Neuronal stem cell (in vitro differentiated cells): ENCODE measurements at regions not wholly inside any gene's neighbourhood (a gene's known extent, or its start where the extent isn't known, plus 50 kb on each side); places are given as distances from the start of the nearest gene placed in this dataset.

Experiments used
- DNase-seq: peaks from one replicate; pipeline ENCODE4 v3.0.0-alpha.2; 2013; ENCODE audit warnings: low spot score
- H2AFZ ChIP-seq: one replicate; pipeline ENCODE4 v1.6.1; 2013; ENCODE audit warnings: mild to moderate bottlenecking, low read length, inconsistent platforms
- H2AK5ac ChIP-seq: 2 replicates; pipeline ENCODE4 v1.6.1; 2013; ENCODE audit warnings: low read depth, mild to moderate bottlenecking, inconsistent platforms, low read length, moderate library complexity, mixed read lengths
- H2BK120ac ChIP-seq: 2 replicates; pipeline ENCODE4 v1.6.1; 2013; ENCODE audit warnings: low read depth, mild to moderate bottlenecking, inconsistent platforms, low read length, moderate library complexity, mixed read lengths
- H2BK12ac ChIP-seq: one replicate; pipeline ENCODE4 v1.6.1; 2013; ENCODE audit warnings: low read length, inconsistent platforms
- H2BK15ac ChIP-seq: 2 replicates; pipeline ENCODE4 v1.6.1; 2013; ENCODE audit warnings: mild to moderate bottlenecking, low read length, inconsistent platforms, mixed read lengths
- H2BK5ac ChIP-seq: one replicate; pipeline ENCODE4 v1.6.1; 2013; ENCODE audit warnings: inconsistent platforms, mild to moderate bottlenecking, low read length, moderate library complexity
- H3K14ac ChIP-seq: one replicate; pipeline ENCODE4 v1.6.1; 2013; ENCODE audit warnings: low read length, inconsistent platforms
- H3K18ac ChIP-seq: 2 replicates; pipeline ENCODE4 v1.6.1; 2013; ENCODE audit warnings: low read length, inconsistent platforms
- H3K23ac ChIP-seq: 2 replicates; pipeline ENCODE4 v1.6.1; 2013; ENCODE audit warnings: low read depth, mild to moderate bottlenecking, mixed read lengths, low read length, inconsistent platforms; ENCODE audit not compliant: poor library complexity
- H3K27ac ChIP-seq: replicated peaks from 3 replicates; pipeline ENCODE4 v1.5.1; 2013; ENCODE audit warnings: low read length, inconsistent platforms
- H3K27me3 ChIP-seq, 3 experiments: 2 replicates each; pipeline ENCODE4 v1.6.1; 2013; ENCODE audit warnings: low read length in 3 of 3, mild to moderate bottlenecking in 2 of 3, inconsistent platforms in 1 of 3, low read depth in 1 of 3, mixed read lengths in 1 of 3, moderate library complexity in 1 of 3; ENCODE audit not compliant: control insufficient read depth in 3 of 3, insufficient read depth in 3 of 3
- H3K36me3 ChIP-seq, 2 donors: replicated peaks in 1 of 2; 2 replicates each; pipeline ENCODE4 v1.6.1; 2013; ENCODE audit warnings: low read length in 2 of 2; ENCODE audit not compliant: control insufficient read depth in 2 of 2, insufficient read depth in 2 of 2
- H3K4ac ChIP-seq: 2 replicates; pipeline ENCODE4 v1.6.1; 2013; ENCODE audit warnings: inconsistent platforms, mild to moderate bottlenecking, low read length, moderate library complexity
- H3K4me1 ChIP-seq, 2 donors: 1 replicate in 1 of 2; 2 replicates in 1 of 2; pipeline ENCODE4 v1.6.1; 2013; ENCODE audit warnings: low read length in 2 of 2, low read depth in 1 of 2; ENCODE audit not compliant: control insufficient read depth in 2 of 2, insufficient read depth in 1 of 2
- H3K4me2 ChIP-seq: one replicate; pipeline ENCODE4 v1.6.1; 2013; ENCODE audit warnings: mild to moderate bottlenecking, low read length, inconsistent platforms; ENCODE audit not compliant: insufficient read depth, poor library complexity, severe bottlenecking
- H3K4me3 ChIP-seq, 2 donors: 2 replicates each; pipeline ENCODE4 v1.5.1; 2013; ENCODE audit warnings: low read length in 2 of 2, mild to moderate bottlenecking in 2 of 2, inconsistent platforms in 1 of 2, moderate library complexity in 1 of 2
- H3K79me1 ChIP-seq: one replicate; pipeline ENCODE4 v1.6.1; 2013; ENCODE audit warnings: low read depth, mild to moderate bottlenecking, inconsistent platforms, low read length, moderate library complexity
- H3K9ac ChIP-seq: one replicate; pipeline ENCODE4 v1.6.1; 2013; ENCODE audit warnings: mild to moderate bottlenecking, low read depth, low read length, inconsistent platforms; ENCODE audit not compliant: poor library complexity
- H3K9me3 ChIP-seq, 2 donors: replicated peaks in 1 of 2; 2 replicates each; pipeline versions ENCODE3 to v1.6.1; 2013; ENCODE audit warnings: low read length in 2 of 2, mild to moderate bottlenecking in 2 of 2, inconsistent platforms in 1 of 2, low read depth in 1 of 2, mixed read lengths in 1 of 2, moderate library complexity in 1 of 2; ENCODE audit not compliant: control insufficient read depth in 2 of 2, insufficient read depth in 1 of 2
- H4K8ac ChIP-seq: one replicate; pipeline ENCODE4 v1.6.1; 2013; ENCODE audit warnings: low read depth, mild to moderate bottlenecking, inconsistent platforms, low read length, moderate library complexity
- H4K91ac ChIP-seq: one replicate; pipeline ENCODE4 v1.6.1; 2013; ENCODE audit warnings: low read length, low read depth, mild to moderate bottlenecking, inconsistent platforms; ENCODE audit not compliant: poor library complexity
- WGBS, 2 donors: extraction: QIAGEN DNeasy Blood & Tissue Kit; methylation state at CpG; one replicate each; pipeline ENCODE4 v1.1.7; 2013; ENCODE audit warnings: missing lambda C conversion rate in 2 of 2, mixed read lengths in 1 of 2; ENCODE audit not compliant: insufficient read length in 2 of 2, insufficient replicate concordance in 1 of 2; ENCODE audit errors: extremely low coverage in 2 of 2; 5-methylcytosine and 5-hydroxymethylcytosine counted together

DNA sequence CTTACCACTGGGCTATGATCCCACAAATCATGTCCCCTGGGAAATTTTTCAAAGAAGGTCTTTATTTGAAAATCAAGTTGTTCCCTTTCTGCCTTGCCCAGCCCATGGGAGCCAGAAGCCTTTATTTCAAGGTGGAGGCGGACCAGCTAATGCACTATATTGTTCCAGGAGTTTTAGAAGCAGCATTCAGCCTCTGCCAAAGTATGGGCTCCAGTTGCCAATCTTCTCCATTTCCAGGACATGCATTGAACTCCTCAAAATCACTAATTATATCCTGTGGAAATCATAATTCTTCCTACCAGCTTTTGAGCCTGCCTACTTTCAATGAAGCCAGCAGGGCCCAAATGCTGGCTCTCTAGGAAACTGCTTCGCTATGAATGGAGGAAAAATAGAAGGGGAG, 195.8 kb downstream of the RAD51AP2 start:
- Histone ChIP-seq H2BK15ac (no peak overlapping the region), H3K4ac (no peak overlapping the region), H2BK5ac (no peak overlapping the region), H2BK120ac (no peak overlapping the region), H4K91ac (no peak overlapping the region), H3K27me3 (no peaks in the 10 kb centered on the region), H2AFZ (no peak overlapping the region), H2BK12ac (no peak overlapping the region), H3K36me3 (no peaks in the 10 kb centered on the region), H3K4me1 (no peaks in the 10 kb centered on the region), H3K79me1 (no peaks in the 10 kb centered on the region), H3K9me3 (no peaks in the 10 kb centered on the region), H4K8ac (no peak overlapping the region), H3K9ac (no peak overlapping the region), H3K14ac (no peak overlapping the region), H3K4me3 (no peak overlapping the region), H3K18ac (no peak overlapping the region), H3K23ac (no peak overlapping the region), H2AK5ac (no peak overlapping the region), H3K4me2 (no peak overlapping the region), H3K27ac (no peak overlapping the region)
- DNase-seq = no peak
- no CpG with 5 or more reads among the region's 2 CpGs for WGBS, 2 donors

DNA sequence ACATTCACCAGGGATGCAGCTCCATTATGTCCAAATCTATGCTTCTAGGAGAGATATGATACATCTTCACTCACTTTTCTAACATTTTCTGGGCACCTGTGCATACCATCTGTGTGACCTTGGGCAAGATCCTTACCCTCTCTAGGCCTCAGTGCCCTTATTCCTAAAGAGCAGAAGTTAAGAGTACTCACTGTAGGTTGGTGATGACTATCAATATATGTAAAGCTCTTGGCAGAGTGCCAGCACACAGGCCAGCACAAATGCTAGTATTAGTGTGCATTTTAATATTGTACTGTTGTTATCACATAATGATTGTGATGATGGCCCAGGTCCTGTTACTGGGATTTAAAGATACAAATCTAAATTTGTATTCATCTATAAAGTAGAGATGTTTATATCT, 199.2 kb downstream of the RAD51AP2 start:
- H3K9me3 ChIP-seq = no peaks in the 10 kb centered on the region
- no peak for DNase-seq
- H3K9ac ChIP-seq = no peak overlapping the region
- H3K23ac ChIP-seq = no peak overlapping the region
- H2BK5ac ChIP-seq = no peak overlapping the region
- H3K27ac ChIP-seq = no peak overlapping the region
- H2BK12ac ChIP-seq = no peak overlapping the region
- no peak overlapping the region for H3K18ac ChIP-seq
- H3K4ac ChIP-seq = no peak overlapping the region
- H2BK120ac ChIP-seq = no peak overlapping the region
- H3K14ac ChIP-seq = no peak overlapping the region
- H2BK15ac ChIP-seq = no peak overlapping the region
- no peaks in the 10 kb centered on the region for H3K4me1 ChIP-seq
- no peak overlapping the region for H2AK5ac ChIP-seq
- H4K8ac ChIP-seq = no peak overlapping the region
- no peaks in the 10 kb centered on the region for H3K27me3 ChIP-seq
- H2AFZ ChIP-seq = no peak overlapping the region
- H3K4me2 ChIP-seq = no peak overlapping the region
- H4K91ac ChIP-seq = no peak overlapping the region
- no peaks in the 10 kb centered on the region for H3K36me3 ChIP-seq
- H3K79me1 ChIP-seq = no peaks in the 10 kb centered on the region
- no peak overlapping the region for H3K4me3 ChIP-seq

DNA sequence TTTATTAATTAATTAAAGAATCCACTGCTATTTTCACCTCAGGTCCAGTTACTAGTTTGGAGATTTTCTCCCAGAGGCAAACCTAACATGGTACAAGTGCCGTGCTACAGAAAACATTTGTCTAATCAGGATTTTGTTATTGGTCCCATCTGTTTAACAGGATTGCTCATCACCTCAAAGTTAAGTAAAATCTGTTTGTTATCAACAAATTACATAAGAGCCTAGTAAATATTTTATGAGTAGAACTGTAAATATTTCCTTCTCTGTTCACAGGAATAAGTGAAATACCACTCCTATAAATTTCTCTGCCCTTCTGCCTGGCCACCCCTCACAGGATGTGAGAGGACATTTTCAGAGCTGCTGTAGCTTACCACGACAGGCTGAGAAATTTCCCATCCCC, 200.2 kb downstream of the RAD51AP2 start:
- Histone ChIP-seq H2BK12ac (no peak overlapping the region), H3K9me3 (no peaks in the 10 kb centered on the region), H2BK15ac (no peak overlapping the region), H3K4me1 (no peaks in the 10 kb centered on the region), H4K91ac (no peak overlapping the region), H3K27ac (no peak overlapping the region), H3K14ac (no peak overlapping the region), H3K9ac (no peak overlapping the region), H3K79me1 (no peaks in the 10 kb centered on the region), H2AFZ (no peak overlapping the region), H3K18ac (no peak overlapping the region), H2BK5ac (no peak overlapping the region), H2AK5ac (no peak overlapping the region), H3K27me3 (no peaks in the 10 kb centered on the region), H3K36me3 (no peaks in the 10 kb centered on the region), H3K23ac (no peak overlapping the region), H3K4me2 (no peak overlapping the region), H2BK120ac (no peak overlapping the region), H4K8ac (no peak overlapping the region), H3K4me3 (no peak overlapping the region), H3K4ac (no peak overlapping the region)
- no peak for DNase-seq
- no CpG with 5 or more reads among the region's 2 CpGs for WGBS, 2 donors

DNA sequence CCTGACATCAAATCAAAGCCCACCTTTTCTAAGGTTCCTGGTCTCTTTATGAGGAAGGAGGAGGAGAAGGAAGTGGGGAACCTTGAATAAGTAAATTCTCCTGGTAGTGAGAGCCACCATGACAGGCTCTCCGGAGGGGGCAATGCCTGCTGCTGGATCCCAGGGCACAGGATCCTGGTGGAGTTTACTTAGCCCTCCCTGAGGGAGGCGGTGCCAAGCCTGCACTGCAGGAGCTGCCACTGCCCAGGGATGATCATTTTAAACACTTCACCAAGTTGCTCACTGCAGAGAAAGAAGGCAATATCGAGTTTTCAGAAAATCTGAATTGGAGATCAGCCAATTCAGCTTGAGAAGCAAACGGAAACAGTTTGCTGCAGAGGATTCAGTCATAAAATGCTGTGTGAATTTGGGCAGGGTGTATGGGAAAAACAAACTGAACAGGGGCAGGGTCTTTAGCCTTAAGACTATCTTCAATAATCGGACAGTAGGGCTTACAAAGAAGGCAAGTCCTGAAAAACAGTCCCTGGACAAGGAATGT, 200.7 kb downstream of the RAD51AP2 start:
- Histone ChIP-seq H2BK12ac (no peak overlapping the region), H3K23ac (no peak overlapping the region), H3K9ac (no peak overlapping the region), H3K27ac (no peak overlapping the region), H3K4me2 (no peak overlapping the region), H3K4me3 (no peak overlapping the region), H2BK5ac (no peak overlapping the region), H3K9me3 (no peaks in the 10 kb centered on the region), H3K79me1 (no peaks in the 10 kb centered on the region), H3K4ac (no peak overlapping the region), H2AFZ (no peak overlapping the region), H2BK120ac (no peak overlapping the region), H3K27me3 (no peaks in the 10 kb centered on the region), H4K8ac (no peak overlapping the region), H3K36me3 (no peaks in the 10 kb centered on the region), H4K91ac (no peak overlapping the region), H3K14ac (no peak overlapping the region), H2BK15ac (no peak overlapping the region), H2AK5ac (no peak overlapping the region), H3K4me1 (no peaks in the 10 kb centered on the region), H3K18ac (no peak overlapping the region)
- no peak for DNase-seq
- WGBS, 2 donors = no CpG with 5 or more reads among the region's 5 CpGs
